Testis (tissue), 2 donors: ENCODE measurements at regions not wholly inside any gene's neighbourhood (a gene's known extent, or its start where the extent isn't known, plus 50 kb on each side); places are given as distances from the start of the nearest gene placed in this dataset.

ENCODE experiments used
- DNase-seq: peaks from one replicate; pipeline ENCODE4 v3.0.0-alpha.2; 2019
- H3K27ac ChIP-seq, 2 donors: fragments of 200-600 bp; sonication (generic); one replicate each; pipeline ENCODE4 v1.5.1; 2019
- H3K27me3 ChIP-seq: fragments of 200-600 bp; sonication (generic); one replicate; pipeline ENCODE4 v1.5.1; 2019
- H3K36me3 ChIP-seq: fragments of 200-600 bp; sonication (generic); one replicate; pipeline ENCODE4 v1.5.1; 2017; ENCODE audit warnings: low read depth; ENCODE audit errors: missing control alignments
- H3K4me1 ChIP-seq: fragments of 200-600 bp; sonication (generic); one replicate; pipeline ENCODE4 v1.5.1; 2019
- H3K4me3 ChIP-seq, 2 donors: fragments of 200-600 bp; sonication (generic); one replicate each; pipeline ENCODE4 v1.5.1; 2017 to 2019
- H3K9me3 ChIP-seq: fragments of 200-600 bp; sonication (generic); one replicate; pipeline ENCODE4 v1.5.1; 2017
- CTCF ChIP-seq, 3 experiments: fragments of 450-650 bp in 2 of 3; fragments of 200-600 bp in 1 of 3; sonication (generic) in 1 of 3; IDR thresholded peaks; one replicate each; pipeline ENCODE4 v1.5.1; 2016 to 2019; ENCODE audit warnings: antibody characterized with exemption in 3 of 3, mild to moderate bottlenecking in 2 of 3, moderate library complexity in 1 of 3
- POLR2A ChIP-seq: fragments of 450-650 bp; IDR thresholded peaks from one replicate; pipeline ENCODE4 v1.6.1; 2017; ENCODE audit warnings: antibody characterized with exemption, mild to moderate bottlenecking, moderate library complexity
- WGBS, 2 donors: methylation state at CpG; one replicate each; pipeline ENCODE4 v1.1.5; 2018; 5-methylcytosine and 5-hydroxymethylcytosine counted together
- intact Hi-C: fragments of 100-400 bp; cut with DNase I; formaldehyde crosslinking; loops from one replicate; pipeline ENCODE4 v1.15.1; 2023; ENCODE audit warnings: low total_unique reads

- H3K4me3 ChIP-seq: no peak overlapping the region
- intact Hi-C loops: no loop called here
- no peaks in the 10 kb centered on the region for H3K4me1 ChIP-seq
- DNase-seq: no peak
- no peak overlapping the region for H3K27ac ChIP-seq
- no peak for TF ChIP-seq CTCF (IDR thresholded peaks at IDR 0.05)
- TF ChIP-seq POLR2A: no peak
- H3K27me3 ChIP-seq: no peaks in the 10 kb centered on the region
- no peaks in the 10 kb centered on the region for H3K36me3 ChIP-seq
- 33 to 36% methylated on average over 2 of the region's 2 CpGs for WGBS, 2 donors
- H3K9me3 ChIP-seq: no peaks in the 10 kb centered on the region
These were observed 270.8 kb upstream of the DCC start for GRCh38 chr18:52069201-52069600.

- Histone ChIP-seq H3K27me3 (no peaks in the 10 kb centered on the region), H3K4me1 (no peaks in the 10 kb centered on the region), H3K36me3 (no peaks in the 10 kb centered on the region), H3K9me3 (no peaks in the 10 kb centered on the region), H3K27ac (no peak overlapping the region), H3K4me3 (no peak overlapping the region)
- WGBS, 2 donors: 51 to 56% methylated on average over 4 of the region's 4 CpGs
- intact Hi-C loops: no loop called here
- TF ChIP-seq POLR2A (no peak), CTCF (IDR thresholded peaks at IDR 0.05) (no peak)
- no peak for DNase-seq
These were observed 269.7 kb upstream of the DCC start for GRCh38 chr18:52070291-52070756.

GRCh38 chr18:52077251-52077983 is 262.6 kb upstream of the DCC start:
- no peak for DNase-seq
- Histone ChIP-seq H3K4me3 (no peak overlapping the region), H3K9me3 (no peaks in the 10 kb centered on the region), H3K27me3 (no peaks in the 10 kb centered on the region), H3K27ac (no peak overlapping the region), H3K36me3 (no peaks in the 10 kb centered on the region), H3K4me1 (no peaks in the 10 kb centered on the region)
- 88 to 92% methylated on average over 7 of the region's 7 CpGs for WGBS, 2 donors
- intact Hi-C loops: no loop called here
- no peak for TF ChIP-seq CTCF (IDR thresholded peaks at IDR 0.05)
- no peak for TF ChIP-seq POLR2A

GRCh38 chr18:52082246-52082645 is 257.8 kb upstream of the DCC start:
- DNase-seq: no peak
- 33 to 44% methylated on average over 1 of the region's 1 CpG for WGBS, 2 donors
- H3K36me3 ChIP-seq: no peaks in the 10 kb centered on the region
- H3K4me1 ChIP-seq: no peaks in the 10 kb centered on the region
- H3K27me3 ChIP-seq: no peaks in the 10 kb centered on the region
- no peaks in the 10 kb centered on the region for H3K9me3 ChIP-seq
- no peak overlapping the region for H3K4me3 ChIP-seq
- H3K27ac ChIP-seq: no peak overlapping the region
- intact Hi-C loops: no loop called here
- no peak for TF ChIP-seq POLR2A
- TF ChIP-seq CTCF (IDR thresholded peaks at IDR 0.05): no peak

- Histone ChIP-seq H3K27ac (no peak overlapping the region), H3K36me3 (no peaks in the 10 kb centered on the region), H3K4me1 (no peaks in the 10 kb centered on the region), H3K27me3 (no peaks in the 10 kb centered on the region), H3K4me3 (no peak overlapping the region), H3K9me3 (no peaks in the 10 kb centered on the region)
- no peak for DNase-seq
- intact Hi-C loops: no loop called here
- WGBS, 2 donors: 77 to 80% methylated on average over 2 of the region's 2 CpGs
- TF ChIP-seq CTCF (IDR thresholded peaks at IDR 0.05): no peak
- no peak for TF ChIP-seq POLR2A
These were observed 252.9 kb upstream of the DCC start for GRCh38 chr18:52087140-52087539.
